CD4-positive, alpha-beta memory T cell (primary cell): ENCODE measurements at regions not wholly inside any gene's neighbourhood (a gene's known extent, or its start where the extent isn't known, plus 50 kb on each side); places are given as distances from the start of the nearest gene placed in this dataset.

Source experiments
- CTCF ChIA-PET: fragments of 350-600 bp; sonication (Branson Sonifier 250); formaldehyde crosslinking; loops from one replicate; lab custom pipeline; 2021; ENCODE audit warnings: inconsistent platforms; ENCODE audit not compliant: partially characterized antibody; lab: Charles Lee
- POLR2A ChIA-PET: fragments of 350-600 bp; sonication (Branson Sonifier 250); formaldehyde crosslinking; loops from one replicate; lab custom pipeline; 2021; ENCODE audit not compliant: partially characterized antibody; lab: Charles Lee
- DNase-seq, 5 donors: peaks; one replicate each; pipeline versions ENCODE4 v3.0.0 to v3.0.0-alpha.2; 2020 to 2022; ENCODE audit warnings: mixed read lengths in 1 of 5
- H3K27ac ChIP-seq: one replicate; pipeline ENCODE4 v1.7.0; 2013; ENCODE audit warnings: low read depth, low read length
- H3K27me3 ChIP-seq: 2 replicates; pipeline ENCODE4 v1.7.0; 2013; ENCODE audit warnings: mild to moderate bottlenecking, low read length, moderate library complexity; ENCODE audit not compliant: insufficient read depth
- H3K36me3 ChIP-seq: 2 replicates; pipeline ENCODE4 v1.7.0; 2013; ENCODE audit warnings: mild to moderate bottlenecking, low read length, moderate library complexity; ENCODE audit not compliant: insufficient read depth
- H3K4me1 ChIP-seq: 2 replicates; pipeline ENCODE4 v1.7.0; 2013; ENCODE audit warnings: mild to moderate bottlenecking, low read length, moderate library complexity; ENCODE audit not compliant: insufficient read depth
- H3K4me3 ChIP-seq, 2 donors: one replicate each; pipeline ENCODE4 v1.7.0; 2013; ENCODE audit warnings: low read length in 2 of 2, mild to moderate bottlenecking in 1 of 2
- H3K9me3 ChIP-seq, 2 donors: one replicate each; pipeline ENCODE4 v1.7.0; 2013; ENCODE audit warnings: low read length in 2 of 2, control low read depth in 1 of 2; ENCODE audit not compliant: control insufficient read depth in 1 of 2
- H3K27ac Mint-ChIP-seq, 7 donors: one replicate each; pipeline ENCODE4 v1.8.0; 2020 to 2021; ENCODE audit warnings: mixed read lengths in 7 of 7, mild to moderate bottlenecking in 6 of 7, inconsistent platforms in 3 of 7, moderate library complexity in 3 of 7
- H3K27me3 Mint-ChIP-seq, 2 donors: one replicate each; pipeline ENCODE4 v1.8.0; 2020 to 2021; ENCODE audit warnings: mixed read lengths in 2 of 2
- H3K36me3 Mint-ChIP-seq, 2 donors: one replicate each; pipeline ENCODE4 v1.8.0; 2020 to 2021; ENCODE audit warnings: mixed read lengths in 2 of 2, inconsistent platforms in 1 of 2, mild to moderate bottlenecking in 1 of 2
- H3K4me1 Mint-ChIP-seq, 4 donors: one replicate each; pipeline ENCODE4 v1.8.0; 2020 to 2021; ENCODE audit warnings: mixed read lengths in 4 of 4, mild to moderate bottlenecking in 1 of 4
- H3K4me3 Mint-ChIP-seq, 8 donors: one replicate each; pipeline ENCODE4 v1.8.0; 2020 to 2021; ENCODE audit warnings: mixed read lengths in 8 of 8, mild to moderate bottlenecking in 7 of 8, moderate library complexity in 6 of 8, inconsistent platforms in 3 of 8
- H3K9me3 Mint-ChIP-seq, 8 donors: one replicate each; pipeline ENCODE4 v1.8.0; 2020 to 2021; ENCODE audit warnings: mixed read lengths in 8 of 8, mild to moderate bottlenecking in 5 of 8, inconsistent platforms in 3 of 8, moderate library complexity in 1 of 8
- intact Hi-C: fragments of 100-400 bp; cut with micrococcal nuclease; formaldehyde crosslinking; loops from one replicate; pipeline ENCODE4 v1.15.1; 2023

- no peaks in the 10 kb centered on the region for H3K4me1 ChIP-seq
- H3K27ac Mint-ChIP-seq, result no peak overlapping the region
- H3K27me3 Mint-ChIP-seq, result no peaks in the 10 kb centered on the region
- H3K36me3 ChIP-seq, result no peaks in the 10 kb centered on the region
- ChIA-PET CTCF (no interaction called here), POLR2A (no interaction called here)
- no peak overlapping the region for H3K4me3 Mint-ChIP-seq
- no peaks in the 10 kb centered on the region for H3K9me3 ChIP-seq
- H3K4me3 ChIP-seq, result no peak overlapping the region
- no peaks in the 10 kb centered on the region for H3K4me1 Mint-ChIP-seq
- no peaks in the 10 kb centered on the region for H3K36me3 Mint-ChIP-seq
- no peak overlapping the region for H3K27ac ChIP-seq
- DNase-seq, result no peak
- peaks cover 0 to 5% (median under 1%) of the 10 kb centered on the region in 8 donors for H3K9me3 Mint-ChIP-seq
- intact Hi-C loops, result no loop called here
- no peaks in the 10 kb centered on the region for H3K27me3 ChIP-seq
Measured at GRCh38 chr5:92887254-92887653, 693.8 kb downstream of the NR2F1-AS1 start.

GRCh38 chr5:92886751-92887150, 694.3 kb downstream of the NR2F1-AS1 start:
- POLR2A ChIA-PET, result no interaction called here
- CTCF ChIA-PET, result no interaction called here
- no peaks in the 10 kb centered on the region for H3K4me1 ChIP-seq
- H3K27ac Mint-ChIP-seq, result no peak overlapping the region
- H3K36me3 Mint-ChIP-seq, result no peaks in the 10 kb centered on the region
- H3K4me3 ChIP-seq, result no peak overlapping the region
- no peak for DNase-seq
- no peaks in the 10 kb centered on the region for H3K27me3 Mint-ChIP-seq
- H3K9me3 Mint-ChIP-seq, result peaks cover 0 to 5% (median under 1%) of the 10 kb centered on the region in 8 donors
- H3K4me3 Mint-ChIP-seq, result no peak overlapping the region
- no peaks in the 10 kb centered on the region for H3K27me3 ChIP-seq
- H3K27ac ChIP-seq, result no peak overlapping the region
- no peaks in the 10 kb centered on the region for H3K36me3 ChIP-seq
- no peaks in the 10 kb centered on the region for H3K9me3 ChIP-seq
- intact Hi-C loops, result no loop called here
- H3K4me1 Mint-ChIP-seq, result no peaks in the 10 kb centered on the region

GRCh38 chr5:92885950-92886349, 695.1 kb downstream of the NR2F1-AS1 start:
- intact Hi-C loops, result no loop called here
- Histone ChIP-seq H3K9me3 (no peaks in the 10 kb centered on the region), H3K4me1 (no peaks in the 10 kb centered on the region), H3K4me3 (no peak overlapping the region), H3K36me3 (no peaks in the 10 kb centered on the region), H3K27me3 (no peaks in the 10 kb centered on the region), H3K27ac (no peak overlapping the region)
- ChIA-PET POLR2A (no interaction called here), CTCF (no interaction called here)
- Mint-ChIP-seq H3K27me3 (no peaks in the 10 kb centered on the region), H3K4me3 (no peak overlapping the region), H3K4me1 (no peaks in the 10 kb centered on the region), H3K36me3 (no peaks in the 10 kb centered on the region), H3K9me3 (peaks cover 0 to 5% (median under 1%) of the 10 kb centered on the region in 8 donors), H3K27ac (no peak overlapping the region)
- no peak for DNase-seq

- Mint-ChIP-seq H3K4me1 (no peaks in the 10 kb centered on the region), H3K27ac (no peak overlapping the region)
- CTCF ChIA-PET, result no interaction called here
Measured at GRCh38 chr5:92884469-92884868, 696.5 kb downstream of the NR2F1-AS1 start.

GRCh38 chr5:92879806-92880543, 701.0 kb downstream of the NR2F1-AS1 start:
- ChIA-PET CTCF (no interaction called here), POLR2A (no interaction called here)
- Mint-ChIP-seq H3K36me3 (no peaks in the 10 kb centered on the region), H3K9me3 (peaks cover 0 to 14% (median 9%) of the 10 kb centered on the region in 8 donors), H3K27me3 (no peaks in the 10 kb centered on the region), H3K4me1 (no peaks in the 10 kb centered on the region), H3K27ac (no peak overlapping the region), H3K4me3 (no peak overlapping the region)
- peaks cover 0 to 10% of the 10 kb centered on the region in 2 donors for H3K9me3 ChIP-seq
- no peaks in the 10 kb centered on the region for H3K4me1 ChIP-seq
- no peak overlapping the region for H3K4me3 ChIP-seq
- intact Hi-C loops, result no loop called here
- H3K27me3 ChIP-seq, result no peaks in the 10 kb centered on the region
- DNase-seq, result no peak
- no peak overlapping the region for H3K27ac ChIP-seq
- H3K36me3 ChIP-seq, result no peaks in the 10 kb centered on the region

More at GRCh38 chr5:92884469-92884868, 696.5 kb downstream of the NR2F1-AS1 start:
- Histone ChIP-seq H3K36me3 (no peaks in the 10 kb centered on the region), H3K9me3 (no peaks in the 10 kb centered on the region), H3K27ac (no peak overlapping the region), H3K4me3 (no peak overlapping the region), H3K27me3 (no peaks in the 10 kb centered on the region), H3K4me1 (no peaks in the 10 kb centered on the region)
- no peak for DNase-seq
- peaks cover 0 to 3% (median under 1%) of the 10 kb centered on the region in 8 donors for H3K9me3 Mint-ChIP-seq
- H3K27me3 Mint-ChIP-seq, result no peaks in the 10 kb centered on the region
- no peak overlapping the region for H3K4me3 Mint-ChIP-seq
- POLR2A ChIA-PET, result no interaction called here
- H3K36me3 Mint-ChIP-seq, result no peaks in the 10 kb centered on the region
- intact Hi-C loops, result no loop called here

GRCh38 chr5:92874790-92875189, 706.2 kb downstream of the NR2F1-AS1 start:
- Histone ChIP-seq H3K9me3 (peaks cover 0 to 10% of the 10 kb centered on the region in 2 donors), H3K4me3 (no peak overlapping the region), H3K27ac (no peak overlapping the region), H3K36me3 (no peaks in the 10 kb centered on the region), H3K27me3 (no peaks in the 10 kb centered on the region), H3K4me1 (no peaks in the 10 kb centered on the region)
- no peak for DNase-seq
- ChIA-PET CTCF (interaction anchor here (0.9 kb wide), 1 partner anchor 50 kb away, joined by 3 read pairs; no protein-coding TSS in a partner anchor), POLR2A (no interaction called here)
- intact Hi-C loops, result no loop called here
- no peaks in the 10 kb centered on the region for H3K36me3 Mint-ChIP-seq
- H3K4me3 Mint-ChIP-seq, result no peak overlapping the region
- H3K27ac Mint-ChIP-seq, result no peak overlapping the region
- H3K9me3 Mint-ChIP-seq, result peaks cover 2 to 26% (median 17%) of the 10 kb centered on the region in 8 donors
- H3K4me1 Mint-ChIP-seq, result no peaks in the 10 kb centered on the region
- H3K27me3 Mint-ChIP-seq, result no peaks in the 10 kb centered on the region

GRCh38 chr5:92868442-92868841, 712.6 kb downstream of the NR2F1-AS1 start:
- H3K9me3 ChIP-seq, result no peaks in the 10 kb centered on the region
- H3K4me3 ChIP-seq, result no peak overlapping the region
- no peak for DNase-seq
- H3K27me3 ChIP-seq, result no peaks in the 10 kb centered on the region
- Mint-ChIP-seq H3K9me3 (peaks cover 0 to 11% (median 4%) of the 10 kb centered on the region in 8 donors), H3K27me3 (no peaks in the 10 kb centered on the region), H3K27ac (no peak overlapping the region), H3K4me1 (no peaks in the 10 kb centered on the region), H3K4me3 (no peak overlapping the region), H3K36me3 (no peaks in the 10 kb centered on the region)
- ChIA-PET CTCF (no interaction called here), POLR2A (no interaction called here)
- H3K27ac ChIP-seq, result no peak overlapping the region
- no peaks in the 10 kb centered on the region for H3K4me1 ChIP-seq
- H3K36me3 ChIP-seq, result no peaks in the 10 kb centered on the region
- intact Hi-C loops, result no loop called here
